ENCODE measurements at regions not wholly inside any gene's neighbourhood (a gene's known extent, or its start where the extent isn't known, plus 50 kb on each side); places are given as distances from the start of the nearest gene placed in this dataset.

DNA sequence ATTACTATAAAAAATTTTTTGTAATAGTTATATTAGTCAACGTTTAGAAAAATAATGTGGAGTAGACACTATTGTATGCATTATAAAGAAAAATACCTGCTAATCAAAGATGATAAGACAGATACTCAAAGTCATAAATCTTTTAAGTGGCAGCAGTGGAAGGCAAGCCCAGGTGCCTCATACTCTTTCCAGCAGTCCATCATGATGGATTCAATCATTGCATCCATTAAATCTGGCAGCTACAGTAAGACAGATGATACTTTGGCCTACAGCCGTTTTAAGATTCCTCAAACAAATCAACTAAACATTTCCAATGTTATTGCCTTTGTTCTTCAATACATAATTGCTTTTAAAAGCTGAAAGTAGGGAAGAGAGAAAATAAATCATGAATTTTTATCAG, 1392.9 kb upstream of the NUDT12 start:
- intact Hi-C loops (cut with DNase I; ENCODE audit: low total_unique reads), result no loop called here
- no peak overlapping the region for H3K4me3 ChIP-seq
- H3K36me3 ChIP-seq, result no peaks in the 10 kb centered on the region
- no peak overlapping the region for H3K27ac ChIP-seq
- TF ChIP-seq, protein P1, sequence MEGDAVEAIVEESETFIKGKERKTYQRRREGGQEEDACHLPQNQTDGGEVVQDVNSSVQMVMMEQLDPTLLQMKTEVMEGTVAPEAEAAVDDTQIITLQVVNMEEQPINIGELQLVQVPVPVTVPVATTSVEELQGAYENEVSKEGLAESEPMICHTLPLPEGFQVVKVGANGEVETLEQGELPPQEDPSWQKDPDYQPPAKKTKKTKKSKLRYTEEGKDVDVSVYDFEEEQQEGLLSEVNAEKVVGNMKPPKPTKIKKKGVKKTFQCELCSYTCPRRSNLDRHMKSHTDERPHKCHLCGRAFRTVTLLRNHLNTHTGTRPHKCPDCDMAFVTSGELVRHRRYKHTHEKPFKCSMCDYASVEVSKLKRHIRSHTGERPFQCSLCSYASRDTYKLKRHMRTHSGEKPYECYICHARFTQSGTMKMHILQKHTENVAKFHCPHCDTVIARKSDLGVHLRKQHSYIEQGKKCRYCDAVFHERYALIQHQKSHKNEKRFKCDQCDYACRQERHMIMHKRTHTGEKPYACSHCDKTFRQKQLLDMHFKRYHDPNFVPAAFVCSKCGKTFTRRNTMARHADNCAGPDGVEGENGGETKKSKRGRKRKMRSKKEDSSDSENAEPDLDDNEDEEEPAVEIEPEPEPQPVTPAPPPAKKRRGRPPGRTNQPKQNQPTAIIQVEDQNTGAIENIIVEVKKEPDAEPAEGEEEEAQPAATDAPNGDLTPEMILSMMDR (IDR thresholded peaks at IDR 0.05), result no peak
- H3K9me3 ChIP-seq, result no peaks in the 10 kb centered on the region
- no peak for DNase-seq
- H3K4me1 ChIP-seq, result no peaks in the 10 kb centered on the region
- H3K27me3 ChIP-seq, result no peaks in the 10 kb centered on the region

DNA sequence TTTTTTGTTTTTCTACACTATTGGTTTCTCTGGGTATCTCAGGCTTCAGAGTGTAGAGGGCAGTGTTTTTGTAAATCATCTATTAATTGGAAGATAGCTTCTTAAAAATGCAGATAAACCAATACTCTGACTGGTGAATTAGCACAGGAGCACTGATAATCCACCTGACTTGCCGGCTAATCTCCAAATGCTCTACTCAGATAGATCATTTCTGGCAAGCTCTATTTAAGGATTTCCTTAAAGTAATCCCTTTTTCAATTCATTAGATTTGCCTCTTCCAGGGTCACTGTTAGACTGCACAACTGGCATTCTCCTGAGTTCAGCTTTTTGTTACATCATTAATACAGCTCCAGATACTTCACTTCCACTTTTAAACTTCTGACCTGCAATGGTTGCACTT, 1390.3 kb upstream of the NUDT12 start:
- intact Hi-C loops (cut with DNase I; ENCODE audit: low total_unique reads), result no loop called here
- no peak overlapping the region for H3K4me3 ChIP-seq
- H3K9me3 ChIP-seq, result no peaks in the 10 kb centered on the region
- no peak for DNase-seq
- no peaks in the 10 kb centered on the region for H3K4me1 ChIP-seq
- H3K36me3 ChIP-seq, result no peaks in the 10 kb centered on the region
- no peaks in the 10 kb centered on the region for H3K27me3 ChIP-seq
- H3K27ac ChIP-seq, result no peak overlapping the region
- TF ChIP-seq, protein P1 (IDR thresholded peaks at IDR 0.05), result no peak

DNA sequence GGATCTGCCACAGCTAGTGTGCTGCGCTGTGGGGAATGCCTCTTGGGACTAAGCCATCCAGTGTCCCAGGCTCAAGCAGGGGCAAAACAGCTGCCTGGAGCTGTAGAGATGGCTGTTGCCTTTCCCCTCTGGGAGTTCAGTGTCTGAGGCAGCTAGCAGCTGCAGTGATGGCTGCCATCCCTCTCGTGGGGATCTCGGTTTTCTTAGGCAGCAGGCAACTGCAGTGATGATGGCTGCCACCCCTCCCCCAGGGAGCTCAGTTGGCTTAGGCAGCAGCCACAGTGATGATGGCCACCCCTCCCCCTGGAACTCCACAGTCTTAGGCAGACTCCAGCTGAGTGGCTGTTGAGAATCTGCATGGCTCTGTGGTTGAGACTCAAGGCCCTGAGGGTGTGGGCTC, 1389.2 kb upstream of the NUDT12 start:
- Histone ChIP-seq H3K27ac (no peak overlapping the region), H3K4me3 (no peak overlapping the region), H3K36me3 (no peaks in the 10 kb centered on the region), H3K27me3 (no peaks in the 10 kb centered on the region), H3K9me3 (no peaks in the 10 kb centered on the region), H3K4me1 (no peaks in the 10 kb centered on the region)
- intact Hi-C loops (cut with DNase I; ENCODE audit: low total_unique reads), result no loop called here
- TF ChIP-seq, protein P1 (IDR thresholded peaks at IDR 0.05), result no peak
- DNase-seq, result no peak

DNA sequence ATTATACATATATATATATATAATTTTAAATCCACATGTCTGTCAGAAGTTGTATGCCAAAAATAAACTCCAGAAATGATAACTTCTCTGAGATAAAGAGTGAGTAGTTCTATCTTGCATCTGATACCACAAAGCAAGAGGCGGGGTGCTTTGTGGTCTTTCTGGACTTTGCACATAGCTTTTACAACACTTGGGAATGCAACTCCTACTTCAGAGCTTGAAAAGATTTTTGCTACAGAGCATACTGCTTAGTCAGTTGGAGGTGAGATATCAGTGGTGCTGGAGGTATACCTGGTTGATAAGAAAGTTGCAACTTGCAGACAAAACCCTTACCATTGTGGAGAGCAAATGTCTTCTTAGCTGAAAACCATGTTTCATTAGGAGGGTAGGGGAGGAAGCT, 1384.5 kb upstream of the NUDT12 start:
- H3K4me1 ChIP-seq, result no peaks in the 10 kb centered on the region
- H3K4me3 ChIP-seq, result no peak overlapping the region
- no peak overlapping the region for H3K27ac ChIP-seq
- TF ChIP-seq, protein P1 (IDR thresholded peaks at IDR 0.05), result no peak
- intact Hi-C loops (cut with DNase I; ENCODE audit: low total_unique reads), result no loop called here
- no peaks in the 10 kb centered on the region for H3K36me3 ChIP-seq
- DNase-seq, result no peak
- H3K9me3 ChIP-seq, result no peaks in the 10 kb centered on the region
- no peaks in the 10 kb centered on the region for H3K27me3 ChIP-seq

DNA sequence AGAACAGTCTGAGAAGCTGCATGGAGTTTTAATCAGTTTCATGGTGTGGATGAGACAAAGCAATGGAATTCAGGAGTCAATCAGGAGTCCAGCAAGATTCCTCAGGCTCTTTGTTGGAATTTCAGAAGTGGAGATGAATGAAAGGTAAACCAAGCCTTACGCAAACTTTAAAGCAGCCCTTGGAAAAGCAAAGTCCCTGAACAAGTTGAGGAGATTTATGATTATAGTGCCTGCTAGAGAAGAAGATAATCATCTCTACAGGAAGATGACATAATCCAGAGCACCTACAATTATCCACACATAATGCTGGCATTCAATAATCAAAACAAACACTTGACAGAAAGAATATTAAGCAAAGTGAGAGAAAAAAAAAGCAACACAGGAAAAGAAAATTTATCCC, 1380.1 kb upstream of the NUDT12 start:
- Histone ChIP-seq H3K27me3 (no peaks in the 10 kb centered on the region), H3K4me1 (no peaks in the 10 kb centered on the region), H3K9me3 (no peaks in the 10 kb centered on the region), H3K36me3 (no peaks in the 10 kb centered on the region), H3K27ac (no peak overlapping the region), H3K4me3 (no peak overlapping the region)
- intact Hi-C loops (cut with DNase I; ENCODE audit: low total_unique reads), result no loop called here
- TF ChIP-seq, protein P1 (IDR thresholded peaks at IDR 0.05), result no peak
- no peak for DNase-seq

DNA sequence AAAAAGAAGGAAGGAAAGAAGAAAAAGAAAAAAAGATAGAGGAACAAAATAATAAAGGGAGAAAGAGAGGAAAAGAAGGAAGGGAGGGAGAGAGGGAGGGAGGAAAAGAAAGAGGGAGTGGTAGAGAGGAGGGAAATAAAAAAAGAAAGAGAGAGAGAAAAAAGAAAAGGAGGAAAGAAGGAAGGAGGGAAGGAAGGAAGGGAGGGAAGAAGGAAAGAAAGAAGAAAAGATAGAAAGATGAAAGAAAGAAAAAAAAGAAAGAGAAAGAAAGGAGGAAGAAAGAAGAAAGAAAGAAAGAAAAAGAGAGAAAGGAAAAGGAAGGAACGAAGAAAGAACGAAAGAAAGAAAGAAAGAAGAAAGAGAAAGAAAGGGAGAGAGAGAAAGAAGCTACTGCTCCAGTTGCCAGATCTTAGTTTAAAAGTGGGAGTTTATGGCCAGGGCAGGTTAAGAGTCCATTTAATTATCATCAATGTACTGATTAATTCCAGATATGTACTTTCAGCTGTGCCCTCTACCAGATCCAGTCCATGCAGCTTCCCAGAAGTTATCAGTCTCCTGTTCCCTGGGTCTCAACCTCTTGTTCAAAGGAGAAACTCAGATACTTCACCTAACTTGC, 1378.5 kb upstream of the NUDT12 start:
- TF ChIP-seq, protein P1 (IDR thresholded peaks at IDR 0.05), result no peak
- intact Hi-C loops (cut with DNase I; ENCODE audit: low total_unique reads), result no loop called here
- H3K4me3 ChIP-seq, result no peak overlapping the region
- DNase-seq, result no peak
- H3K36me3 ChIP-seq, result no peaks in the 10 kb centered on the region
- no peaks in the 10 kb centered on the region for H3K9me3 ChIP-seq
- no peaks in the 10 kb centered on the region for H3K27me3 ChIP-seq
- H3K27ac ChIP-seq, result no peak overlapping the region
- H3K4me1 ChIP-seq, result no peaks in the 10 kb centered on the region
